Activated T-helper 2 cell treated with anti-CD3 and anti-CD28 coated beads, Interferon-gamma antibody, Interleukin-2, Interleukin-4, amounts not matched to agents 10 μg/mL and 5 μg/mL and 100 μg/mL, durations not matched to agents 14 hours and 24 hours and 36 hours (primary cell): ENCODE measurements at regions not wholly inside any gene's neighbourhood (a gene's known extent, or its start where the extent isn't known, plus 50 kb on each side); places are given as distances from the start of the nearest gene placed in this dataset.
"Not testable (repeated sequence)": the region's sequence is repeated elsewhere in the genome, so short reads cannot be mapped to it uniquely, and the experiment has no call there.

ENCODE experiments used
- DNase-seq: peaks from one replicate; pipeline ENCODE4 v3.0.0; 2021; ENCODE audit warnings: low spot score
- H3K27ac Mint-ChIP-seq: one replicate; pipeline ENCODE4 v1.8.0; 2021; ENCODE audit warnings: mixed read lengths
- H3K27me3 Mint-ChIP-seq: one replicate; pipeline ENCODE4 v1.8.0; 2021; ENCODE audit warnings: low read depth, mixed read lengths
- H3K36me3 Mint-ChIP-seq: one replicate; pipeline ENCODE4 v1.8.0; 2021; ENCODE audit warnings: low read depth, mixed read lengths
- H3K4me1 Mint-ChIP-seq: one replicate; pipeline ENCODE4 v1.8.0; 2021; ENCODE audit warnings: low read depth, mixed read lengths
- H3K4me3 Mint-ChIP-seq: one replicate; pipeline ENCODE4 v1.8.0; 2021; ENCODE audit warnings: low read depth, mild to moderate bottlenecking, moderate library complexity, mixed read lengths
- H3K9me3 Mint-ChIP-seq: one replicate; pipeline ENCODE4 v1.8.0; 2021; ENCODE audit warnings: mixed read lengths
- intact Hi-C: fragments of 100-400 bp; cut with micrococcal nuclease; formaldehyde crosslinking; loops from one replicate; pipeline ENCODE4 v1.15.1; 2023

GRCh38 chr6:140189263-140189662, 814.8 kb upstream of the CITED2 start:
- H3K27ac Mint-ChIP-seq, H3K4me1 Mint-ChIP-seq, H3K36me3 Mint-ChIP-seq, H3K9me3 Mint-ChIP-seq, intact Hi-C loops, H3K4me3 Mint-ChIP-seq, DNase-seq, H3K27me3 Mint-ChIP-seq: not testable (repeated sequence)

DNA sequence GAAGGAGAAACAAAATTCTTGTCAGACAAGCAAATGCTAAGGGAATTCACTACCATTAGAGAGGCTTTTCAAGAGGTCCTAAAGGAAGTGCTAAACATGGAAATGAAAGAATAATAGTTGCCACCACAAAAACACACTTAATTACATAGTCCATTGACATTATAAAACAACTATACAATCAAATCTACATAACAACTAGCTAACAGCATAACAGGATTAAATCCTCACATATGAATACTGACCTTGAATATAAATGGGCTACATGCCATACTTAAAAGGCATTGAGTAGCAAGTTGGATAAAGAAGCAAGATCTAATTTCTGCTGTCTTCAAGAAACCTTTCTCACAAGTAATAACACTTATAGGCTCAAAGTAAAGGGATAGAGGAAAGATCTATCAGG, 811.5 kb upstream of the CITED2 start:
- Mint-ChIP-seq H3K9me3 (peaks cover 3% of the 10 kb centered on the region), H3K36me3 (no peaks in the 10 kb centered on the region), H3K4me1 (no peaks in the 10 kb centered on the region), H3K27ac (no peak overlapping the region), H3K4me3 (no peak overlapping the region), H3K27me3 (no peaks in the 10 kb centered on the region)
- DNase-seq, result no peak
- intact Hi-C loops, result no loop called here

GRCh38 chr6:140183881-140184280, 809.4 kb upstream of the CITED2 start:
- intact Hi-C loops, result no loop called here
- no peak for DNase-seq
- Mint-ChIP-seq H3K4me3 (no peak overlapping the region), H3K27ac (no peak overlapping the region), H3K9me3 (no peaks in the 10 kb centered on the region), H3K4me1 (no peaks in the 10 kb centered on the region), H3K36me3 (no peaks in the 10 kb centered on the region), H3K27me3 (no peaks in the 10 kb centered on the region)

GRCh38 chr6:140182821-140183220, 808.4 kb upstream of the CITED2 start:
- H3K27ac Mint-ChIP-seq, result no peak overlapping the region
- H3K27me3 Mint-ChIP-seq, result no peaks in the 10 kb centered on the region
- intact Hi-C loops, result no loop called here
- DNase-seq, result no peak
- no peak overlapping the region for H3K4me3 Mint-ChIP-seq
- no peaks in the 10 kb centered on the region for H3K9me3 Mint-ChIP-seq
- H3K4me1 Mint-ChIP-seq, result no peaks in the 10 kb centered on the region
- H3K36me3 Mint-ChIP-seq, result no peaks in the 10 kb centered on the region

DNA sequence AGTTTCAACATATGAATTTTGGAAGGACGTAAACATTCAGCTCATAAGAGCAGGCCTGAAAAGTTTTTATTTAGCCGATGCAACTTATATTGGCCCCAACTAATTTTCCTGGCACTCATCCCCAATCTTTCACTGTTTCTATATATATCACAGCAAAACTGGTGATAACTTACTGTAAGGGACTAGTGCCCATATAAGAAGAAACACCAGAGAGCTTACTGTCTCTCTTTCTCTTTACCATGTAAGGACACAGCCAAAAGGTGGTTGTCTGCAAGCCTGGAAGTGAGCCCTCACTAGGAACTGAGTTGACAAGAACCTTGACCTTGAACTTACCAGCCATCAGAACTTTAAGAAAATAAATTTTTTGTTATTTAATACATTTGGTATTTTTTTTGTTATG, 807.4 kb upstream of the CITED2 start:
- H3K9me3 Mint-ChIP-seq, result no peaks in the 10 kb centered on the region
- no peak overlapping the region for H3K27ac Mint-ChIP-seq
- H3K4me1 Mint-ChIP-seq, result no peaks in the 10 kb centered on the region
- no peak overlapping the region for H3K4me3 Mint-ChIP-seq
- intact Hi-C loops, result no loop called here
- DNase-seq, result no peak
- H3K27me3 Mint-ChIP-seq, result no peaks in the 10 kb centered on the region
- no peaks in the 10 kb centered on the region for H3K36me3 Mint-ChIP-seq

- no peaks in the 10 kb centered on the region for H3K4me1 Mint-ChIP-seq
- H3K27me3 Mint-ChIP-seq, result no peaks in the 10 kb centered on the region
- H3K36me3 Mint-ChIP-seq, result no peaks in the 10 kb centered on the region
- H3K27ac Mint-ChIP-seq, result no peak overlapping the region
- no peak overlapping the region for H3K4me3 Mint-ChIP-seq
- no peak for DNase-seq
- no peaks in the 10 kb centered on the region for H3K9me3 Mint-ChIP-seq
- intact Hi-C loops, result no loop called here
Observed at GRCh38 chr6:140180306-140180705, 805.9 kb upstream of the CITED2 start.

DNA sequence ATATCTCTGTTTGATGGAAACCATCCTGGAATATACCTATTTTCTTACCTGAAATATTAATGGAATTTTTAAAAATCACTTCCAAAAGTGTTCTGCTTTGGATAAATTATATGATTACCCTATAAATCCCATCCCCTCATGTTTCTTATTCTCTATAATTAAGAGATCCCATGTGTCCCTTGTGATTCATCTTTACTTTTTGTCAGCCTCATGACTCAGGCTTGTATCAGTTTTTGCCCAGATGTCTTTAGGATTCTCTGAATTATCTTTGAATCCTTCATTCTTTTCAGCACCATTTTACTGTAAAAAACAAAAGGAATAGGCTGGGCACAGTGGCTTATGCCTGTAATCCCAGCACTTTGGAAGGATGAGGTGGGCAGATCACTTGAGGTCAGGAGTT, 804.5 kb upstream of the CITED2 start:
- DNase-seq, result no peak
- no peaks in the 10 kb centered on the region for H3K27me3 Mint-ChIP-seq
- no peaks in the 10 kb centered on the region for H3K36me3 Mint-ChIP-seq
- intact Hi-C loops, result no loop called here
- no peak overlapping the region for H3K4me3 Mint-ChIP-seq
- no peaks in the 10 kb centered on the region for H3K9me3 Mint-ChIP-seq
- H3K27ac Mint-ChIP-seq, result no peak overlapping the region
- no peaks in the 10 kb centered on the region for H3K4me1 Mint-ChIP-seq

DNA sequence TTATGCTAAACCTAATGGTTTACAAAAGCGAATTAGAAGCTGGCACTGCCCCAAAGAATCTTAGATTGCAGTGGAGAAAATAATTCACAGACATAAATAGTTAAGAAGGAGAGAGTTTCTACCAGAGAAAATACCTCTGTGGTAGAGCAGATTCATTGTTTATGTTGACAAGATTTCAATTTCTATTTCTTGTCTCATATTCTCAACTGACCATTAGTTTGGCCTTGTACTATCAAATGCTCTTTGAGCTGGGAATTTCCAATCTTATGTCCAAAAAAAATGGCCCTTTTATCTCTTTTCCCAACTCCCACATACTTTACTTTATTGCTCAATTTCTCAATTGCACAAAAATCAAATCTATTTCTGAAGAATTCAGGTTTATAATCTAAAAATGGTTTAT, 804.1 kb upstream of the CITED2 start:
- no peak for DNase-seq
- H3K27ac Mint-ChIP-seq, result no peak overlapping the region
- no peaks in the 10 kb centered on the region for H3K4me1 Mint-ChIP-seq
- H3K9me3 Mint-ChIP-seq, result no peaks in the 10 kb centered on the region
- intact Hi-C loops, result no loop called here
- no peaks in the 10 kb centered on the region for H3K27me3 Mint-ChIP-seq
- H3K36me3 Mint-ChIP-seq, result no peaks in the 10 kb centered on the region
- H3K4me3 Mint-ChIP-seq, result no peak overlapping the region

GRCh38 chr6:140176306-140176705, 801.9 kb upstream of the CITED2 start:
- no peaks in the 10 kb centered on the region for H3K9me3 Mint-ChIP-seq
- DNase-seq, result no peak
- H3K27ac Mint-ChIP-seq, result no peak overlapping the region
- no peaks in the 10 kb centered on the region for H3K27me3 Mint-ChIP-seq
- H3K4me1 Mint-ChIP-seq, result no peaks in the 10 kb centered on the region
- no peaks in the 10 kb centered on the region for H3K36me3 Mint-ChIP-seq
- H3K4me3 Mint-ChIP-seq, result no peak overlapping the region
- intact Hi-C loops, result no loop called here

DNA sequence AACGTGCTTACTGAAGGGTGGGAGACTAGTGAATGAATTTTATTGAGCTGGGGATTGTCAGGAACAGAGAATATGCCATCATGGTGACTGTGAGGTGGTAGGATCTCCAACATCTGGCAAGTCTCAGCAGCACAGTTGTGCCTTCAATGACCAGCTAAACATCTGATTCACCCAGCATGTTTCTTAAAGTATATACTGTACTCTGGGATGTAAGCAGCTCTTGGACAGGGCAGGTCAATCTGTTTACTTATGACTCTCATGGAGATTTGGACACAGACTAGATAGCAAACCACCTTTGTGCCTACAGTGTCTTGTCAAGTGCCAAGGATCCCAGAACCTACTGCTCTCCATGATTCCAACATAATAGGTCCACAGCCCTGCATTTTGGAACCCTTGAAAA, 801.0 kb upstream of the CITED2 start:
- H3K4me3 Mint-ChIP-seq, result no peak overlapping the region
- H3K27me3 Mint-ChIP-seq, result no peaks in the 10 kb centered on the region
- no peaks in the 10 kb centered on the region for H3K4me1 Mint-ChIP-seq
- intact Hi-C loops, result no loop called here
- no peak for DNase-seq
- no peaks in the 10 kb centered on the region for H3K36me3 Mint-ChIP-seq
- H3K27ac Mint-ChIP-seq, result no peak overlapping the region
- H3K9me3 Mint-ChIP-seq, result no peaks in the 10 kb centered on the region

DNA sequence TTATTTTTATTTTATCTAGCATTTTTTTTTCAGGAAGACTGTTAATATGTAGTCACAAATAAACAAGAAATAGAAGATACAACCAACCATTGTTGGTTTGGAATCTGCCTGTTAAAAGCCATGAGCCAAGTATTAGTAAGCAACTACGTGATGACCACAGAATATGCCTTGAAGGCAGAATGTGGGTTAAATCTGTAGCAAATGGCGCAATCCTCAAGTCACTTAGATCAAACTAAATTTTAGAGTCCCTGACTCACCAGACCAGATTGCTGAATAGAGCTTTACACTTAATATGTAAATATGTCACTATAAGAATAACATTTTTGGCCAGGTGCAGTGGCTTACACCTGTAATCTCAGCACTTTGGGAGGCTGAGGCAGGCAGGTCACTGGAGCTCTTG, 800.1 kb upstream of the CITED2 start:
- H3K27me3 Mint-ChIP-seq, result no peaks in the 10 kb centered on the region
- intact Hi-C loops, result no loop called here
- H3K4me3 Mint-ChIP-seq, result no peak overlapping the region
- no peaks in the 10 kb centered on the region for H3K4me1 Mint-ChIP-seq
- H3K27ac Mint-ChIP-seq, result no peak overlapping the region
- no peaks in the 10 kb centered on the region for H3K36me3 Mint-ChIP-seq
- DNase-seq, result no peak
- no peaks in the 10 kb centered on the region for H3K9me3 Mint-ChIP-seq

GRCh38 chr6:140168365-140168764, 793.9 kb upstream of the CITED2 start:
- Mint-ChIP-seq H3K4me1 (no peaks in the 10 kb centered on the region), H3K27me3 (no peaks in the 10 kb centered on the region), H3K36me3 (no peaks in the 10 kb centered on the region), H3K4me3 (no peak overlapping the region), H3K9me3 (no peaks in the 10 kb centered on the region), H3K27ac (no peak overlapping the region)
- intact Hi-C loops, result no loop called here
- DNase-seq, result no peak

GRCh38 chr6:140160909-140161308, 786.5 kb upstream of the CITED2 start:
- no peak for DNase-seq
- Mint-ChIP-seq H3K9me3 (no peaks in the 10 kb centered on the region), H3K27ac (no peak overlapping the region), H3K4me1 (no peaks in the 10 kb centered on the region), H3K36me3 (no peaks in the 10 kb centered on the region), H3K27me3 (no peaks in the 10 kb centered on the region), H3K4me3 (no peak overlapping the region)
- intact Hi-C loops, result no loop called here

GRCh38 chr6:140160494-140160893, 786.0 kb upstream of the CITED2 start:
- intact Hi-C loops, result no loop called here
- Mint-ChIP-seq H3K36me3 (no peaks in the 10 kb centered on the region), H3K9me3 (no peaks in the 10 kb centered on the region), H3K27me3 (no peaks in the 10 kb centered on the region), H3K27ac (no peak overlapping the region), H3K4me3 (no peak overlapping the region), H3K4me1 (no peaks in the 10 kb centered on the region)
- no peak for DNase-seq
